GM12892 (cell line): ENCODE measurements at regions not wholly inside any gene's neighbourhood (a gene's known extent, or its start where the extent isn't known, plus 50 kb on each side); places are given as distances from the start of the nearest gene placed in this dataset.

Experiments used
- POLR2A ChIP-seq: IDR thresholded peaks from 2 replicates; pipeline ENCODE4 v1.6.1; 2011; ENCODE audit warnings: low read depth, low read length, control low read depth
- POLR2AphosphoS5 ChIP-seq: IDR thresholded peaks from 2 replicates; pipeline ENCODE4 v1.6.1; 2011; ENCODE audit warnings: low read depth, low read length, control low read depth
- TAF1 ChIP-seq: IDR thresholded peaks from 2 replicates; pipeline ENCODE4 v1.6.1; 2011; ENCODE audit warnings: low read depth, mild to moderate bottlenecking, control low read depth, low read length, borderline replicate concordance

- TF ChIP-seq TAF1 (no peak), POLR2AphosphoS5 (no peak), POLR2A (no peak)
These were observed 99.2 kb upstream of the CDH8 start for GRCh38 chr16:62135446-62135845.
